Spleen (tissue), 11 donors: ENCODE measurements at regions not wholly inside any gene's neighbourhood (a gene's known extent, or its start where the extent isn't known, plus 50 kb on each side); places are given as distances from the start of the nearest gene placed in this dataset.

Experiments used
- DNase-seq: peaks from one replicate; pipeline ENCODE4 v3.0.0-alpha.2; 2020
- H3K27ac ChIP-seq, 8 donors: fragments of 200-600 bp; sonication (generic) in 7 of 8; 1 replicate in 4 of 8; 2 replicates in 4 of 8; pipeline versions ENCODE4 v1.5.0 to v1.8.0; 2016 to 2021; ENCODE audit warnings: inconsistent platforms in 4 of 8, mild to moderate bottlenecking in 4 of 8, moderate library complexity in 1 of 8
- H3K27me3 ChIP-seq, 7 donors: fragments of 200-600 bp; sonication (generic) in 6 of 7; replicated peaks in 1 of 7; 1 replicate in 4 of 7; 2 replicates in 3 of 7; pipeline versions ENCODE4 v1.5.0 to v1.8.0; 2016 to 2021; ENCODE audit warnings: inconsistent platforms in 3 of 7, mild to moderate bottlenecking in 1 of 7
- H3K36me3 ChIP-seq, 6 donors: fragments of 200-600 bp; sonication (generic) in 5 of 6; 1 replicate in 4 of 6; 2 replicates in 2 of 6; pipeline versions ENCODE4 v1.5.0 to v1.8.0; 2016 to 2021; ENCODE audit warnings: inconsistent platforms in 2 of 6
- H3K4me1 ChIP-seq, 6 donors: fragments of 200-600 bp; sonication (generic) in 5 of 6; 1 replicate in 3 of 6; 2 replicates in 3 of 6; pipeline versions ENCODE4 v1.5.0 to v1.8.0; 2016 to 2021; ENCODE audit warnings: inconsistent platforms in 3 of 6
- H3K4me3 ChIP-seq, 8 donors: fragments of 200-600 bp; sonication (generic) in 7 of 8; 1 replicate in 4 of 8; 2 replicates in 4 of 8; pipeline versions ENCODE4 v1.5.0 to v1.8.0; 2016 to 2021; ENCODE audit warnings: inconsistent platforms in 4 of 8, mild to moderate bottlenecking in 4 of 8, moderate library complexity in 2 of 8
- H3K9me3 ChIP-seq, 8 donors: fragments of 200-600 bp; sonication (generic) in 7 of 8; 1 replicate in 4 of 8; 2 replicates in 4 of 8; pipeline versions ENCODE4 v1.5.0 to v1.8.0; 2016 to 2021; ENCODE audit warnings: inconsistent platforms in 4 of 8
- CTCF ChIP-seq, 11 experiments: fragments of 200-600 bp in 7 of 11; fragments of 450-650 bp in 4 of 11; sonication (generic) in 4 of 11; IDR thresholded peaks in 8 of 11; conservative IDR thresholded peaks in 3 of 11; 1 replicate in 7 of 11; 2 replicates in 4 of 11; pipeline versions ENCODE4 v1.4.0 to v1.8.0; 2016 to 2021; ENCODE audit warnings: antibody characterized with exemption in 11 of 11, inconsistent platforms in 4 of 11, mild to moderate bottlenecking in 1 of 11
- POLR2A ChIP-seq, 3 donors: fragments of 450-650 bp; IDR thresholded peaks; one replicate each; pipeline ENCODE4 v1.5.1; 2017; ENCODE audit warnings: antibody characterized with exemption in 3 of 3, mild to moderate bottlenecking in 1 of 3
- POLR2AphosphoS5 ChIP-seq, 3 donors: sonication (generic); formaldehyde crosslinking; IDR thresholded peaks; one replicate each; pipeline ENCODE4 v1.5.1; 2017; ENCODE audit warnings: antibody characterized with exemption in 3 of 3
- WGBS, 5 donors: extraction: QIAGEN DNeasy Blood & Tissue Kit in 3 of 5; methylation state at CpG; one replicate each; pipeline versions ENCODE4 v1.1.5 to v1.1.7; 2013 to 2018; 5-methylcytosine and 5-hydroxymethylcytosine counted together
- intact Hi-C: fragments of 100-400 bp; cut with DNase I; formaldehyde crosslinking; loops from one replicate; pipeline ENCODE4 v1.15.0; 2023; ENCODE audit warnings: low total_unique reads
- donor health status: healthy with polysubstance abuse.
- donor health status: DM: no; HTN: no; CAD: no; lungs with moderate emphysema.
- donor health status: DM: no; HTN: no; CAD: no.
- donor health status: Bipolar disorder and iron deficiency.
- donor health status: healthy.
- donor health status: DM: no; HTN: no; CAD: no.
- donor health status: DM: yes; HTN: yes; CAD: no.

- no peak for DNase-seq
- TF ChIP-seq POLR2AphosphoS5 (IDR thresholded peaks at IDR 0.05): no peak
- no peak for TF ChIP-seq CTCF (IDR thresholded peaks at IDR 0.05 in 8 of 11, conservative IDR thresholded peaks at IDR 0.05 in 3 of 11)
- TF ChIP-seq POLR2A (IDR thresholded peaks at IDR 0.05): no peak
- 86 to 92% (median 89%) methylated on average over 4 of the region's 4 CpGs for WGBS, 5 donors
- no peaks in the 10 kb centered on the region for H3K36me3 ChIP-seq
- intact Hi-C loops: no loop called here
- H3K4me3 ChIP-seq: no peak overlapping the region
- peaks cover 0 to 16% (median 0%) of the 10 kb centered on the region in 8 donors for H3K9me3 ChIP-seq
- no peaks in the 10 kb centered on the region for H3K27me3 ChIP-seq
- no peaks in the 10 kb centered on the region for H3K4me1 ChIP-seq
- no peak overlapping the region for H3K27ac ChIP-seq
Measured at GRCh38 chr5:24065779-24066178, 558.4 kb downstream of the PRDM9 start.

GRCh38 chr5:24067208-24067607 lies 559.8 kb downstream of the PRDM9 start:
- Histone ChIP-seq H3K36me3 (no peaks in the 10 kb centered on the region), H3K27ac (no peak overlapping the region), H3K9me3 (peaks cover 0 to 16% (median 0%) of the 10 kb centered on the region in 8 donors), H3K4me3 (no peak overlapping the region), H3K27me3 (no peaks in the 10 kb centered on the region), H3K4me1 (no peaks in the 10 kb centered on the region)
- whole genome bisulfite sequencing, 5 donors: 77 to 94% (median 91%) methylated on average over 2 of the region's 2 CpGs
- DNase-seq: no peak
- TF ChIP-seq POLR2AphosphoS5 (IDR thresholded peaks at IDR 0.05) (no peak), CTCF (IDR thresholded peaks at IDR 0.05 in 8 of 11, conservative IDR thresholded peaks at IDR 0.05 in 3 of 11) (no peak), POLR2A (IDR thresholded peaks at IDR 0.05) (no peak)
- intact Hi-C loops: no loop called here

GRCh38 chr5:24068524-24068923 lies 561.1 kb downstream of the PRDM9 start:
- H3K4me3 ChIP-seq: no peak overlapping the region
- TF ChIP-seq POLR2A (IDR thresholded peaks at IDR 0.05): no peak
- no peak for TF ChIP-seq CTCF (IDR thresholded peaks at IDR 0.05 in 8 of 11, conservative IDR thresholded peaks at IDR 0.05 in 3 of 11)
- no peak for TF ChIP-seq POLR2AphosphoS5 (IDR thresholded peaks at IDR 0.05)
- DNase-seq: no peak
- intact Hi-C loops: no loop called here
- peaks cover 0 to 16% (median 0%) of the 10 kb centered on the region in 8 donors for H3K9me3 ChIP-seq
- H3K4me1 ChIP-seq: peaks cover 0 to 7% (median 0%) of the 10 kb centered on the region in 6 donors
- WGBS, 5 donors: 81 to 96% (median 88%) methylated on average over 3 of the region's 3 CpGs
- no peaks in the 10 kb centered on the region for H3K36me3 ChIP-seq
- no peaks in the 10 kb centered on the region for H3K27me3 ChIP-seq
- H3K27ac ChIP-seq: no peak overlapping the region

GRCh38 chr5:24073107-24073506 lies 565.7 kb downstream of the PRDM9 start:
- no peak overlapping the region for H3K4me3 ChIP-seq
- TF ChIP-seq CTCF (IDR thresholded peaks at IDR 0.05 in 8 of 11, conservative IDR thresholded peaks at IDR 0.05 in 3 of 11): no peak
- TF ChIP-seq POLR2A (IDR thresholded peaks at IDR 0.05): no peak
- no peak for TF ChIP-seq POLR2AphosphoS5 (IDR thresholded peaks at IDR 0.05)
- H3K9me3 ChIP-seq: peaks cover 0 to 13% (median 0%) of the 10 kb centered on the region in 8 donors
- H3K36me3 ChIP-seq: no peaks in the 10 kb centered on the region
- 62 to 76% (median 72%) methylated on average over 4 of the region's 4 CpGs for WGBS, 5 donors
- no peaks in the 10 kb centered on the region for H3K27me3 ChIP-seq
- intact Hi-C loops: no loop called here
- no peak overlapping the region for H3K27ac ChIP-seq
- no peak for DNase-seq
- H3K4me1 ChIP-seq: peaks cover 0 to 7% (median 0%) of the 10 kb centered on the region in 6 donors
